LNCaP clone FGC (cell line): ENCODE measurements at regions not wholly inside any gene's neighbourhood (a gene's known extent, or its start where the extent isn't known, plus 50 kb on each side); places are given as distances from the start of the nearest gene placed in this dataset.
A peak's percentile ranks its signal among the peaks of the same experiment; 100 is the strongest.

Source experiments
- DNase-seq: peaks from one replicate; pipeline ENCODE4 v3.0.0-alpha.2; 2011; ENCODE audit warnings: low read depth
- H3K4me3 ChIP-seq: 2 replicates; pipeline ENCODE4 v1.5.1; 2011; ENCODE audit warnings: mild to moderate bottlenecking, low read depth, low read length, control low read depth
- TF ChIP-seq, protein P1 (sequence below): IDR thresholded peaks from 2 replicates; pipeline ENCODE4 v1.5.1; 2012; ENCODE audit warnings: mild to moderate bottlenecking; ENCODE audit not compliant: control insufficient read depth, insufficient read depth; ENCODE audit errors: extremely low read depth

DNA sequence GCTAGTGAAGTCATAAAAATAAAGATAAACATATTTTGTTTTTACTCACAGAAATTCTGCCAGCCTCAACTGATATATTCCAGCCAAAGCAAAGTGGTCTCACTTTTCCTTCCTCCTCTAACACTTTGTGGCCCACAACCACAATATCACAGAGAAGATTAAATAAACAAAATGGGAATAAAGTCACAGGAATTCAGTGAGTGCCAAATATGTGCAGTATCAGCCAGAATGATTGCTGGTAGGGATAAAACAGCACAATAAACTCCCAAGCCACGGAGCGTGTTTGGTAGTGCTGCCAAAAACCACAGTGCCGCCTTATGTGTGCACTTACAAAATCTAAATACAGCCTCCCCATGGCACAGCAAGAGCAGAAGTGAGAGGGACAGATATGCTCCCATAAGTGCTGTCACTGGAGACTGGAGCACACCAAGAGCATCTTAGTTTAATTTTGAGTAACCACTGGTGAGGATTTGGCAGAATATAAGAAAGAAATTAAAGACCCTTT lies 155.8 kb downstream of the POM121L12 start:
- H3K4me3 ChIP-seq = no peak overlapping the region
- TF ChIP-seq, protein P1, sequence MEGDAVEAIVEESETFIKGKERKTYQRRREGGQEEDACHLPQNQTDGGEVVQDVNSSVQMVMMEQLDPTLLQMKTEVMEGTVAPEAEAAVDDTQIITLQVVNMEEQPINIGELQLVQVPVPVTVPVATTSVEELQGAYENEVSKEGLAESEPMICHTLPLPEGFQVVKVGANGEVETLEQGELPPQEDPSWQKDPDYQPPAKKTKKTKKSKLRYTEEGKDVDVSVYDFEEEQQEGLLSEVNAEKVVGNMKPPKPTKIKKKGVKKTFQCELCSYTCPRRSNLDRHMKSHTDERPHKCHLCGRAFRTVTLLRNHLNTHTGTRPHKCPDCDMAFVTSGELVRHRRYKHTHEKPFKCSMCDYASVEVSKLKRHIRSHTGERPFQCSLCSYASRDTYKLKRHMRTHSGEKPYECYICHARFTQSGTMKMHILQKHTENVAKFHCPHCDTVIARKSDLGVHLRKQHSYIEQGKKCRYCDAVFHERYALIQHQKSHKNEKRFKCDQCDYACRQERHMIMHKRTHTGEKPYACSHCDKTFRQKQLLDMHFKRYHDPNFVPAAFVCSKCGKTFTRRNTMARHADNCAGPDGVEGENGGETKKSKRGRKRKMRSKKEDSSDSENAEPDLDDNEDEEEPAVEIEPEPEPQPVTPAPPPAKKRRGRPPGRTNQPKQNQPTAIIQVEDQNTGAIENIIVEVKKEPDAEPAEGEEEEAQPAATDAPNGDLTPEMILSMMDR = 0 out of 2 replicates have a peak, but pooled peaks have one; percentile 12
- DNase-seq = peak; percentile 35

- no peak overlapping the region for H3K4me3 ChIP-seq
- TF ChIP-seq, protein P1 = no peak
- DNase-seq = no peak
These were observed 156.5 kb downstream of the POM121L12 start for GRCh38 chr7:53191836-53192443.

DNA sequence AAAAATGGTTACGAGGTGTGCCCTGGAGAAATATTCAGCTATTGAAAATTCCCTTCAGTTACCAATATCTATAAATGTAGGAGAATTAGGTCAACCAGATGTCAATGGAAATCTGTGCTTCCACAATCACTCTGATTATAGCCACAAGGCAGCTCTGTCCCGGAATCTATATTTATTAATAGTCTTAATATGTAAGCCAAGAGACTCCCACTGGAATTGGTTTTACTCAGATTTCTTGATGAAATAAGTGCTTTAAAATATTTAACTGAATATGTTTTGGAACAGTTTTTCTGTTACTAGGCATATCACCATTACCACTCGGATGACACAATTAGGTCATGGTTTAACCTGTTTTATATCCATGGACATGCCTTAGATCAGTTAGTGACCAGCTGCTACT lies 169.6 kb downstream of the POM121L12 start:
- TF ChIP-seq, protein P1 = no peak
- no peak for DNase-seq
- no peak overlapping the region for H3K4me3 ChIP-seq

DNA sequence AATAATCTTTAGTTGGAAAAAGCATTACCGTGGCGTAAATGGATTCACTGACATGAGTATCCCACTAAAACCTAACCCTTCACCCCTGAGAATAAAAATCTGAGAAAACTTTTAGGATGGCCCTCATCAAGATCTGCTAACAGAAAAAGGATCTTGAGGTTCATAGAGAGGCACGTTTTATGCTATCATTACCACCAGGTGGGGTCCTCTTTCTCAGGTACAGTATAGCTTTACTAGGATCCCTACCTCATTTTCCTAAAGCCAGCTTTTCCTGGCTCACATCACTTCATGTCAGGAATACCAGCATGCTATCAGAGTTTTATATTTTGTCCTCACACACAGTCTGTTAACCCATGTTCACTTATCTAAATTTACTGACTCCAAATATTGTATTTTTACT lies 173.7 kb downstream of the POM121L12 start:
- TF ChIP-seq, protein P1 = 0 out of 2 replicates have a peak, but pooled peaks have one; percentile 20

GRCh38 chr7:53214463-53214862 lies 179.0 kb downstream of the POM121L12 start:
- no peak overlapping the region for H3K4me3 ChIP-seq
- TF ChIP-seq, protein P1 = no peak
- DNase-seq = no peak

More for the DNA sequence above, 173.7 kb downstream of the POM121L12 start:
- no peak for DNase-seq
- H3K4me3 ChIP-seq = no peak overlapping the region

DNA sequence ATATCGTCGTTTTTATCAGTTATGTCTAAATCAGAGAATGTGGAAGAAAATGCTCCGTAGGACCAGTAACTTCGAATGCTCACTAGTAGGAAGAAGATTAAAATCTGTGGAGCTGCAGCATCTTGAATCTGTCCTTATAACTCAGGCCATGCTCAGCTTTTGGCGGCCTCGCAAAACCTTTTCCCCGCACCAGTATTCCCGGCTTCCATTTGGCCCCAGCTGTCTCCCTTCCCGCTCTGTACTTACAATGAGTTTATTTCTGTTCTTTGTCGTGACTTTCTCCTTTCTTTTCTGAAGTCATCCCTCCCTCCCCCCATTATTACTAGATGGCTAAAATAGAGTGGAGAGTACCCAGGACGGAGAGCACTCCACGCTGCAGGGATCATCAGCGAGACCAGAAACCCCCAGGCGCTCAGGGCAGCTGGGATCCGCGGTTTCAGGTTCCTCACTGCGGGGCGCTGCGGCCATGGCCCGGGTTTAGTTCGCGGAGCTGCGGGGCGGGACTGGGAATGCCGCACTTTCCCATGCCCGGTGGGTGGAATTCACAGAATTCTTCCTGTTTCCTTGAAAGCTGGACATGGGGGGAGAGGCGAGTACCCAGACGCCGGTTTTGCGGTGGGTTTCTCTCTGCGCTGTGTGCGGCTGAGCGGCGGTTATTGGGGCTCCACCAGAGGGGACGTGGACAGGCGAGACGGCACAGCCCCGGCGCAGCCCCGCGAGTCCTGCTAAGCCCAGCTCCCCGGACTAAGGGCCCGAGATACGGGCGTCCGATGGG lies 183.5 kb downstream of the POM121L12 start:
- no peak for DNase-seq
- TF ChIP-seq, protein P1 = no peak
- H3K4me3 ChIP-seq = no peak overlapping the region

DNA sequence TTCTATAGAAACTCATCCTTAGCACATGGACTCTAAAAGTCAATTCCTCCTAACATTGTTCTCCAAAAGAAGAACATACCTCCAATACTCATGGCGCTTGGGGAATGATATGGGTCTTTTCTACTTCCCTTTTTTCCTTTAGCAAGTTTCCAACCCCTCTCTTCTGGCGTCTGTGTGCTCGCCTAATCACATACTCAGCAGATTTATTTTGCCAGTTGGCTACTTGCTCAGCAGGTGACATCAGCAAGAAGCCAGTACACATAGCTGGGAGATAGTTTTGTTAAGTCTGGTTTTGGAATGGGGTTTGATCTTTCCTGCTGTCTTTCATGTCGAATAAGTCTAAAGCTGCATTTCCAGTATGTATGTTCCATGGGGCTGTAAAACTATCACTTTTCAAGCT lies 193.8 kb downstream of the POM121L12 start:
- DNase-seq = no peak
- no peak overlapping the region for H3K4me3 ChIP-seq
- TF ChIP-seq, protein P1 = no peak
